ENCODE measurements at regions not wholly inside any gene's neighbourhood (a gene's known extent, or its start where the extent isn't known, plus 50 kb on each side); places are given as distances from the start of the nearest gene placed in this dataset.

- DNase-seq (ENCODE audit: low read depth in 2 of 2), result no peak
Observed at GRCh38 chr4:38313175-38313574, 350.8 kb upstream of the KLF3 start.

GRCh38 chr4:38313999-38314561 lies 349.9 kb upstream of the KLF3 start:
- no peak for DNase-seq (ENCODE audit: low read depth in 2 of 2)

- no peak for DNase-seq (ENCODE audit: low read depth in 2 of 2)
Observed at GRCh38 chr4:38314663-38315062, 349.3 kb upstream of the KLF3 start.

- DNase-seq (ENCODE audit: low read depth in 2 of 2), result no peak
Observed at GRCh38 chr4:38315286-38315685, 348.7 kb upstream of the KLF3 start.

- no peak for DNase-seq (ENCODE audit: low read depth in 2 of 2)
Observed at GRCh38 chr4:38316045-38316444, 348.0 kb upstream of the KLF3 start.

GRCh38 chr4:38317041-38317674 lies 346.8 kb upstream of the KLF3 start:
- DNase-seq (ENCODE audit: low read depth in 2 of 2), result no peak

GRCh38 chr4:38318737-38319455 lies 345.1 kb upstream of the KLF3 start:
- DNase-seq (ENCODE audit: low read depth in 2 of 2), result peak; percentile 45 to 53

- DNase-seq (ENCODE audit: low read depth in 2 of 2), result peak; percentile 94 to 96
Observed at GRCh38 chr4:38319456-38320342, 344.3 kb upstream of the KLF3 start.

GRCh38 chr4:38320343-38320695 lies 343.7 kb upstream of the KLF3 start:
- DNase-seq (ENCODE audit: low read depth in 2 of 2), result no peak

- no peak for DNase-seq (ENCODE audit: low read depth in 2 of 2)
Observed at GRCh38 chr4:38320833-38321232, 343.2 kb upstream of the KLF3 start.

- no peak for DNase-seq (ENCODE audit: low read depth in 2 of 2)
Observed at GRCh38 chr4:38322714-38323113, 341.3 kb upstream of the KLF3 start.

GRCh38 chr4:38323141-38323641 lies 340.8 kb upstream of the KLF3 start:
- DNase-seq (ENCODE audit: low read depth in 2 of 2), result no peak

GRCh38 chr4:38324861-38325628 lies 339.0 kb upstream of the KLF3 start:
- DNase-seq (ENCODE audit: low read depth in 2 of 2), result no peak

- DNase-seq (ENCODE audit: low read depth in 2 of 2), result no peak
Observed at GRCh38 chr4:38325629-38325913, 338.4 kb upstream of the KLF3 start.

- no peak for DNase-seq (ENCODE audit: low read depth in 2 of 2)
Observed at GRCh38 chr4:38326499-38326898, 337.5 kb upstream of the KLF3 start.

GRCh38 chr4:38327174-38327573 lies 336.8 kb upstream of the KLF3 start:
- DNase-seq (ENCODE audit: low read depth in 2 of 2), result no peak

- no peak for DNase-seq (ENCODE audit: low read depth in 2 of 2)
Observed at GRCh38 chr4:38328989-38329729, 334.8 kb upstream of the KLF3 start.

- no peak for DNase-seq (ENCODE audit: low read depth in 2 of 2)
Observed at GRCh38 chr4:38330321-38330720, 333.7 kb upstream of the KLF3 start.

- no peak for DNase-seq (ENCODE audit: low read depth in 2 of 2)
Observed at GRCh38 chr4:38330936-38331335, 333.1 kb upstream of the KLF3 start.

- DNase-seq (ENCODE audit: low read depth in 2 of 2), result no peak
Observed at GRCh38 chr4:38332699-38333098, 331.3 kb upstream of the KLF3 start.

GRCh38 chr4:38333219-38333618 lies 330.8 kb upstream of the KLF3 start:
- DNase-seq (ENCODE audit: low read depth in 2 of 2), result no peak
